Effector memory CD8-positive, alpha-beta T cell (primary cell): ENCODE measurements at regions not wholly inside any gene's neighbourhood (a gene's known extent, or its start where the extent isn't known, plus 50 kb on each side); places are given as distances from the start of the nearest gene placed in this dataset.
"Not testable (repeated sequence)": the region's sequence is repeated elsewhere in the genome, so short reads cannot be mapped to it uniquely, and the experiment has no call there.

ENCODE experiments used
- ATAC-seq: fragments of 150-1000 bp; cut with Tn5 transposase; replicated peaks from 2 replicates; pipeline ENCODE4 v1.10.0; 2021; ENCODE audit warnings: mild to moderate bottlenecking, moderate library complexity
- DNase-seq, 3 experiments: peaks; one replicate each; pipeline ENCODE4 v3.0.0; 2021
- H3K27ac Mint-ChIP-seq, 2 donors: one replicate each; pipeline ENCODE4 v1.8.0; 2022; ENCODE audit warnings: mild to moderate bottlenecking in 2 of 2, mixed read lengths in 2 of 2, moderate library complexity in 2 of 2
- H3K27me3 Mint-ChIP-seq, 2 donors: one replicate each; pipeline ENCODE4 v1.8.0; 2022; ENCODE audit warnings: mixed read lengths in 2 of 2
- H3K36me3 Mint-ChIP-seq: one replicate; pipeline ENCODE4 v1.8.0; 2022; ENCODE audit warnings: mild to moderate bottlenecking, moderate library complexity, mixed read lengths; ENCODE audit not compliant: insufficient read depth
- H3K4me1 Mint-ChIP-seq, 2 donors: one replicate each; pipeline ENCODE4 v1.8.0; 2022; ENCODE audit warnings: low read depth in 2 of 2, mixed read lengths in 2 of 2
- H3K4me3 Mint-ChIP-seq, 2 donors: one replicate each; pipeline ENCODE4 v1.8.0; 2022; ENCODE audit warnings: mild to moderate bottlenecking in 2 of 2, mixed read lengths in 2 of 2, moderate library complexity in 2 of 2
- H3K9me3 Mint-ChIP-seq, 2 donors: one replicate each; pipeline ENCODE4 v1.8.0; 2022; ENCODE audit warnings: mixed read lengths in 2 of 2

GRCh38 chr6:6878887-6879585 lies 228.7 kb upstream of the RREB1 start:
- Mint-ChIP-seq H3K4me1 (peaks cover 0 to 2% of the 10 kb centered on the region in 2 donors), H3K27ac (peak overlapping the region in 1 of 2 donors; percentile 16), H3K4me3 (no peak overlapping the region), H3K9me3 (no peaks in the 10 kb centered on the region), H3K36me3 (no peaks in the 10 kb centered on the region), H3K27me3 (peaks cover 5 to 53% of the 10 kb centered on the region in 2 donors)
- no peak for DNase-seq
- no peak for ATAC-seq

GRCh38 chr6:6879586-6879974 lies 228.2 kb upstream of the RREB1 start:
- DNase-seq, H3K36me3 Mint-ChIP-seq, H3K4me1 Mint-ChIP-seq, H3K4me3 Mint-ChIP-seq, ATAC-seq, H3K9me3 Mint-ChIP-seq: not testable (repeated sequence)
- peak overlapping the region in 1 of 2 donors; percentile 16 for H3K27ac Mint-ChIP-seq
- H3K27me3 Mint-ChIP-seq: peaks cover 4 to 49% of the 10 kb centered on the region in 2 donors

DNA sequence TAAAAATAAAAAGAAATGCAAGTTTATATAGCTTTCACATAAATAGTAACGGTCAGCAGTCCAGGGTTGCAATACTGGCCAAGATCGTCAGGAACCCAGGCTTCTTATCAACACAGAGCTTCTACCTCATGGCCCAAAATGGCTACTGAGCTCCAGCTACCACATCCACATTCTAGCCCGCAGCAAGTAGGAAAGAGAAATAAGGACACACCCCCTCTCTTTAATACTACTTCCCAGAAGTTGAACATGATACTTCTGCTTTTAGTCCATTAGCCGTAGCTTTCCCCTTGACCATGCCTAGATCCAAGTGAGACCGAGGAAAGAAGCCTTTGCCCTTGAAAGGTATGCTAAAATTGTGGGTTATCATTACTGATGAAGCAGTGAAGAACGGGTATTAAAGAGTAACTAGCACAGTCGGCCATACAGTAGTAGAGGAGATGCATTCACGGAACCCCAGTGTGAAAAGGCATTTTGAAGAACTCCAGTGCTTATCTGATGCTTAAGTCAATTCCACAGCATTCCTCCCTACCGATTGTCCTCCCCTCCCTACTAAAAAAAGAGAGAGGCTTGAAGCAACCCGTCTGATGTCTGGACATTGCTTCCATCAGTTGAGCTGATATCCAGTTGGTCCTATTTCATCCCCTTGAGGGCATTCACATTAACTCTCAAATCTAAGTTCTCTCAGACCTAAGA lies 226.9 kb upstream of the RREB1 start:
- DNase-seq: no peak
- no peak overlapping the region for H3K27ac Mint-ChIP-seq
- H3K9me3 Mint-ChIP-seq: no peaks in the 10 kb centered on the region
- H3K36me3 Mint-ChIP-seq: no peaks in the 10 kb centered on the region
- no peak overlapping the region for H3K4me3 Mint-ChIP-seq
- no peak for ATAC-seq
- peaks cover 0 to 2% of the 10 kb centered on the region in 2 donors for H3K4me1 Mint-ChIP-seq
- peaks cover 0 to 40% of the 10 kb centered on the region in 2 donors for H3K27me3 Mint-ChIP-seq

DNA sequence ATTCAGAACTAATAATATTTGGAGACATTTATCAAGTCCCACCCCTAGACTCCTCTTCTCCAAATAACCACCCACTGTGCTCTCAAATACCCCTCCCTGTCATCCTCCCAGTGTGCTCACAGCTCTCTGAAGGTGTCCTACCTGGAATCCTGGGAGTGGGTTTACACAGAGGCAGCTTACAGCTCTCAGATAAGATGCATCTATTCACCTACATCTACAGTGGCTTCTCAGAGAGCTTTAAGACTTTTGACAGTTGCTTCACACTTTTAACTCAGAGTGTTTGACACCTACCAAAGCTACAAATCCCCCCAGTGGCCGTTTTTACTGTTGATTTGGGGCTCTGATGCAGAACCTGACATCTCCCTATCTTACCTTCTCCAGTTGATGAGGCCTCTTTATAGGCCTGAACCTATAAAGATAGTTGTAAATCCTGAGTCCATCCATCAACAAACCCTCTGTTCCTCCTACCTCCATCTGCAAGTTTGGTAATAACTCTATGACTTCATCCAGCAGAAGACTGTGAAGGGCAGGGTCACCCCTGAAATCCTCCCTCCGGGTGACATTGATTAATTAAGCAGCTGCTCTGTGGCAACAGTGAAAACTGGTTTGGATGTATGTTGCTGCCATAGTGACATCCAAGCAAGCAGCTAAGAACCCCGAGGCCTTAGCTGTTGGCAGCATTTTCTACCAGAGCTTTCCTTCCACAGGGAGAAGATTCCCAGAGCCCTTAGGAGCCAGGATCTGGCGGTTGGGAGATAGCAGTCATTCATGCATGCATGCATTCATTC lies 226.1 kb upstream of the RREB1 start:
- peaks cover 0 to 2% of the 10 kb centered on the region in 2 donors for H3K4me1 Mint-ChIP-seq
- peaks cover 0 to 33% of the 10 kb centered on the region in 2 donors for H3K27me3 Mint-ChIP-seq
- H3K4me3 Mint-ChIP-seq: no peak overlapping the region
- no peak overlapping the region for H3K27ac Mint-ChIP-seq
- no peak for DNase-seq
- H3K9me3 Mint-ChIP-seq: no peaks in the 10 kb centered on the region
- no peak for ATAC-seq
- no peaks in the 10 kb centered on the region for H3K36me3 Mint-ChIP-seq

DNA sequence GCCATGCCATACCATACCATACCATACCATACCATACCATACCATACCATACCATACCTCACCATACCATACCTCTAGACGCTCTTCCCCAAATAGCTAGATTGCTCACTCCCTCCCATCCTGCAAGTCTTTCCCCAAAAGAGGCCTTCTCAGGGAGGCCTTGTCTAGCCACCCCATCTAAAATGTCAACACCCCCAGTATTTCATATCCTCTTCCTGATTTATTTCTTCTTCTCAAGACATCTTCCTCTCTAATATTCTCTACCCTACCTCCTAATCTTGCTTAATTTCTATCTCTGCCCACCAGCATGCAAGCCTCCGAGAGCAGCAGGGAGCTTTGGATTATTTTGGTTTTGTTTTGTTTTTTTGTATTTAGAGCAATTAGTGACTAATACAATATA lies 225.2 kb upstream of the RREB1 start:
- H3K4me1 Mint-ChIP-seq: peaks cover 0 to 2% of the 10 kb centered on the region in 2 donors
- peaks cover 0 to 27% of the 10 kb centered on the region in 2 donors for H3K27me3 Mint-ChIP-seq
- DNase-seq (no peak), ATAC-seq (no peak)
- H3K4me3 Mint-ChIP-seq: no peak overlapping the region
- peaks cover 2% of the 10 kb centered on the region for H3K36me3 Mint-ChIP-seq
- H3K27ac Mint-ChIP-seq: peak overlapping the region in 1 of 2 donors; percentile 3
- no peaks in the 10 kb centered on the region for H3K9me3 Mint-ChIP-seq

DNA sequence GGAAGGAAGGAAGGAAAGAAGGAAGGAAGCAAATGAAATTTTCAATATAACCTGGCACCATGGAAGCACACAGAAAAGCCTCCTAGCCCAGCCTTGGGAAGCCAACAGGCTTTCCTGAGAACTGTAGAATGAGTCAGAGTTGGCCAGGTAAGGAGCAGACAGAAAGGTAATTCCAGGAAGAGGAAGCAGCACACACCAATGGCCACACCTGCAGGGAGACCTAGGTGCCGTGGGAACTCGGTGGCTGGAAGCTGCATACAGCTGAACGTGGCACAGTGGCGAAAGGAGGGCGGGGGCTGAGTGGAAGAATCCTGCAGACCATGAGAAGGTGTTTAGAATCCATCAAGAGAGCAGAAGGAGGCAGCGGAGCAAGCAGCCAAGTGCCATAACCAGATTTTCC lies 224.8 kb upstream of the RREB1 start:
- Mint-ChIP-seq H3K4me3 (no peak overlapping the region), H3K9me3 (no peaks in the 10 kb centered on the region), H3K4me1 (peaks cover 0 to 2% of the 10 kb centered on the region in 2 donors), H3K27ac (peak overlapping the region in 1 of 2 donors; percentile 3), H3K27me3 (peaks cover 0 to 24% of the 10 kb centered on the region in 2 donors), H3K36me3 (peaks cover 2% of the 10 kb centered on the region)
- DNase-seq: no peak
- ATAC-seq: no peak

DNA sequence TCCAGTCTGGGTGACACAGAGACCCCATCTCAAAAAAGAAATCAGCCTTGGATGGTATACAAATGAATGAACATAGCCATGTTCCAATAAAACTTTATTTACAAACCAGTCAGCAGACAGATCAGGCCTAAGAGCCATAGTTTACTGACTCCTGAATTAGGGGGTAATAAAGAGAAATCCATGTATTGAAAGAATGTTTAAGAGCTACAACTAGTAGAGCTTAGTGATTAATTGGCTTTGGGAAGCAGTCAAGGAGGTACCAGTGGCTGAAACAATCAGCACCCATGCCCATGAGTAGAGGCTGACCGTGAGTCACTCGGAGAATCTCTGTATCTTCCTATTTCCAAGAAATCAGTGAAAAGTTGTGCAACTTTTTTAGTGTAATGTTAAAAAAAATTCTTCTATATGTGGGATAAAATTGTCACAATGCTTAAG lies 223.6 kb upstream of the RREB1 start:
- DNase-seq: no peak
- peaks cover 0 to 2% of the 10 kb centered on the region in 2 donors for H3K4me1 Mint-ChIP-seq
- H3K9me3 Mint-ChIP-seq: no peaks in the 10 kb centered on the region
- ATAC-seq: no peak
- H3K27ac Mint-ChIP-seq: no peak overlapping the region
- H3K4me3 Mint-ChIP-seq: no peak overlapping the region
- peaks cover 2% of the 10 kb centered on the region for H3K36me3 Mint-ChIP-seq
- peaks cover 0 to 19% of the 10 kb centered on the region in 2 donors for H3K27me3 Mint-ChIP-seq

DNA sequence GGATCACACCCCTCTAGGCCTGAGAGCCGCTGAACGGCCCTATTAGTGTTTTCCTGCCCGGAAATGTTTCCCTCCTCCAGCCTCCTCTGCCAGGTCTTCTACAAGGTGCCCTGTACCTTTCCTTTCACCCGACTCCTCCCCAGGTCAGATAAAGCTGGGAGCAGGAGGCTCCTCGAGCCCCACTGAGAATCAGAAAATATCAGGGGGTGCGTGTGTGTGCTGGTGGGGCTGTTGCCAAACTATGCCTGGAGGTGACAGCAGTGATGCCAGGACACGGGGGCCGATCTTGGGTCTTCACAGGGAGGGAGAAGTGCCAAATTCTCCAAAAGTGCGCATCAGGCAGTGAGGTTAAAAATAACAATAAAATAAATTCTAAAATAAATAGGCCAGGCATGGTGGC lies 222.8 kb upstream of the RREB1 start:
- no peak overlapping the region for H3K27ac Mint-ChIP-seq
- no peak overlapping the region for H3K4me3 Mint-ChIP-seq
- H3K27me3 Mint-ChIP-seq: peaks cover 0 to 12% of the 10 kb centered on the region in 2 donors
- no peaks in the 10 kb centered on the region for H3K9me3 Mint-ChIP-seq
- H3K4me1 Mint-ChIP-seq: peaks cover 0 to 2% of the 10 kb centered on the region in 2 donors
- no peak for ATAC-seq
- DNase-seq: no peak
- peaks cover 2% of the 10 kb centered on the region for H3K36me3 Mint-ChIP-seq

GRCh38 chr6:6885521-6886170 lies 222.1 kb upstream of the RREB1 start:
- Mint-ChIP-seq H3K36me3 (peaks cover 2% of the 10 kb centered on the region), H3K9me3 (no peaks in the 10 kb centered on the region), H3K4me3 (no peak overlapping the region), H3K27ac (peak overlapping the region in 1 of 2 donors; percentile 29), H3K4me1 (peaks cover 0 to 2% of the 10 kb centered on the region in 2 donors), H3K27me3 (peaks cover 0 to 10% of the 10 kb centered on the region in 2 donors)
- DNase-seq: no peak
- ATAC-seq: no peak

DNA sequence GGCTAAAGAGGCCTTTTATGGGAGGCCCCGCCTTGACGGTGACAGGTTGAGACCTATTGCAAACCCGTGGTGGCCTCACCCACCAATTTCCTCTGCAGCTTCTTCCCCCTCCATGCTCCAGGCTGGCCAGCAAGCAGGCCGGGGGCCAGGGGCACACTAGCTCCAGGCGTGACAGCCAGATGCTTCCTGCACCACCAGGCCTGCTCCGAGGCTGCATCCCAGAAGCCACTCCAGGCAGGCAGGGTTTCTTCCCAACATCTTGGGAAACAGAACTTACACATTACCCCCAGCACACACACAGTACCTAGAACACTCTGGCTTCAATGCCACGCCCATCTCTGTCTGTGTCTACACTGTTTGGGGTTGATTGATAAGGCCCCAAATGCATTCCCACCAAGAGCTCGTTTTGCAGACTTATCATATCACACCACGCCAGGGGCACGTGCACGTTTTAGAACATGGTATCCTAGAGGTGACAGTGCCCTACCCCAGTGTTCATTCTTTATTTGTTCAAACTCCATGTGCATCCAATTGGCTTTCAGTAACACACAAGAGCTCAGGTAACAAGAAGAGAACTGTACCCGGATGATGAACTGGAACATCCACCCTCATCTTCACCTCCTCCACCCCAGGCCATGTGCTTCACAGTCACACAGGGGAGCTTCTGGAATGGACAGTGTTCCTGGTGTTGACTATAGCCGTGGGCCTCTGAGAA lies 221.4 kb upstream of the RREB1 start:
- H3K4me3 Mint-ChIP-seq: no peak overlapping the region
- no peak for DNase-seq
- peaks cover 0 to 10% of the 10 kb centered on the region in 2 donors for H3K27me3 Mint-ChIP-seq
- H3K36me3 Mint-ChIP-seq: peaks cover 2% of the 10 kb centered on the region
- no peaks in the 10 kb centered on the region for H3K9me3 Mint-ChIP-seq
- ATAC-seq: no peak
- peak overlapping the region in 1 of 2 donors; percentile 29 for H3K27ac Mint-ChIP-seq
- peaks cover 0 to 1% of the 10 kb centered on the region in 2 donors for H3K4me1 Mint-ChIP-seq

- H3K36me3 Mint-ChIP-seq: peaks cover 2% of the 10 kb centered on the region
- no peak overlapping the region for H3K27ac Mint-ChIP-seq
- no peak overlapping the region for H3K4me3 Mint-ChIP-seq
- no peaks in the 10 kb centered on the region for H3K9me3 Mint-ChIP-seq
- H3K4me1 Mint-ChIP-seq: no peaks in the 10 kb centered on the region
- DNase-seq (no peak), ATAC-seq (no peak)
- H3K27me3 Mint-ChIP-seq: peaks cover 0 to 10% of the 10 kb centered on the region in 2 donors
Measured at GRCh38 chr6:6886886-6887285, 220.9 kb upstream of the RREB1 start.

- no peak overlapping the region for H3K27ac Mint-ChIP-seq
- H3K27me3 Mint-ChIP-seq: peaks cover 0 to 6% of the 10 kb centered on the region in 2 donors
- H3K36me3 Mint-ChIP-seq: peaks cover 2% of the 10 kb centered on the region
- H3K9me3 Mint-ChIP-seq: no peaks in the 10 kb centered on the region
- no peak overlapping the region for H3K4me3 Mint-ChIP-seq
- ATAC-seq: no peak
- H3K4me1 Mint-ChIP-seq: no peaks in the 10 kb centered on the region
- DNase-seq: no peak
Measured at GRCh38 chr6:6889601-6890000, 218.2 kb upstream of the RREB1 start.
